ENCODE measurements at regions not wholly inside any gene's neighbourhood (a gene's known extent, or its start where the extent isn't known, plus 50 kb on each side); places are given as distances from the start of the nearest gene placed in this dataset.

DNA sequence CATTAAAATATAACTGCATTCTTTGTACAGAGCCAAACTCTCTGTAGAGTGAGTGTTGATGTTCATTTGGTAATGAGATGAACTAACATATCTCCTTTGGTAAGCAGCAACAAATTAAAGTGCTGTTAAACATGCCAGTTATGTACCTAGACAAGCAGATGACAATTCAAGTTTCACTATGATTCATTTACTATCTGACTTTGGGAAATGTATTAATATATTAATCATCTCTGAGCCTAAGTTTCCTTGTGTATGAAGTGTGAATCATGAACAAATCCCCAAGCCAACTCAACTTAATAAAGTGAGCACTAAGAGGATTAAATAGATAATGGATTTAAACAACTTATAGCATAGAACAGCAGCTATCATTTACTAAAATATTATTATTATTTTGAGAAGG is 1044.2 kb downstream of the GLUD2 start:
- no peak for DNase-seq
- CTCF ChIA-PET = no interaction called here
- Histone ChIP-seq H3K9ac (ENCODE audit: low read length) (no peak overlapping the region), H3K9me3 (ENCODE audit: control extremely low read depth in 1 of 3, control insufficient read depth in 2 of 3, insufficient read depth in 1 of 3, low read length in 2 of 3) (no peaks in the 10 kb centered on the region), H3K36me3 (replicated peaks in 1 of 2; ENCODE audit: control extremely low read depth in 1 of 2, control insufficient read depth in 1 of 2, extremely low read depth in 1 of 2, insufficient read depth in 2 of 2, low read length in 1 of 2) (no peaks in the 10 kb centered on the region), H3K27ac (ENCODE audit: low read length in 2 of 2) (no peak overlapping the region), H2AFZ (ENCODE audit: insufficient read depth, low read depth, low read length, poor library complexity, severe bottlenecking) (no peak overlapping the region), H3K79me2 (ENCODE audit: control insufficient read depth, insufficient read depth, low read length) (no peaks in the 10 kb centered on the region), H4K20me1 (ENCODE audit: control insufficient read depth, insufficient read depth, low read length, poor library complexity, severe bottlenecking) (no peaks in the 10 kb centered on the region), H3K27me3 (replicated peaks in 1 of 4; ENCODE audit: control extremely low read depth in 1 of 4, control insufficient read depth in 3 of 4, insufficient read depth in 4 of 4, low read length in 3 of 4) (no peaks in the 10 kb centered on the region), H3K4me3 (ENCODE audit: control extremely low read depth in 1 of 5, extremely low read depth in 1 of 5, insufficient read depth in 1 of 5, low read depth in 2 of 5, low read length in 4 of 5) (no peak overlapping the region), H3K4me2 (replicated peaks; ENCODE audit: low read depth, low read length, poor library complexity, severe bottlenecking) (no peak overlapping the region), H3K4me1 (ENCODE audit: control insufficient read depth in 2 of 2, insufficient read depth in 2 of 2, low read length in 2 of 2) (no peaks in the 10 kb centered on the region)
- intact Hi-C loops (cut with micrococcal nuclease) = no loop called here
- TF ChIP-seq, protein P1, sequence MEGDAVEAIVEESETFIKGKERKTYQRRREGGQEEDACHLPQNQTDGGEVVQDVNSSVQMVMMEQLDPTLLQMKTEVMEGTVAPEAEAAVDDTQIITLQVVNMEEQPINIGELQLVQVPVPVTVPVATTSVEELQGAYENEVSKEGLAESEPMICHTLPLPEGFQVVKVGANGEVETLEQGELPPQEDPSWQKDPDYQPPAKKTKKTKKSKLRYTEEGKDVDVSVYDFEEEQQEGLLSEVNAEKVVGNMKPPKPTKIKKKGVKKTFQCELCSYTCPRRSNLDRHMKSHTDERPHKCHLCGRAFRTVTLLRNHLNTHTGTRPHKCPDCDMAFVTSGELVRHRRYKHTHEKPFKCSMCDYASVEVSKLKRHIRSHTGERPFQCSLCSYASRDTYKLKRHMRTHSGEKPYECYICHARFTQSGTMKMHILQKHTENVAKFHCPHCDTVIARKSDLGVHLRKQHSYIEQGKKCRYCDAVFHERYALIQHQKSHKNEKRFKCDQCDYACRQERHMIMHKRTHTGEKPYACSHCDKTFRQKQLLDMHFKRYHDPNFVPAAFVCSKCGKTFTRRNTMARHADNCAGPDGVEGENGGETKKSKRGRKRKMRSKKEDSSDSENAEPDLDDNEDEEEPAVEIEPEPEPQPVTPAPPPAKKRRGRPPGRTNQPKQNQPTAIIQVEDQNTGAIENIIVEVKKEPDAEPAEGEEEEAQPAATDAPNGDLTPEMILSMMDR (IDR thresholded peaks at IDR 0.05) = no peak
- TF ChIP-seq EZH2 (IDR thresholded peaks at IDR 0.05; ENCODE audit: borderline replicate concordance, insufficient read depth, low read depth, low read length, poor library complexity, severe bottlenecking) = no peak
- ATAC-seq (ENCODE audit: low read depth) = no peak
- Mint-ChIP-seq H3K4me3 (no peak overlapping the region), H3K27me3 (no peaks in the 10 kb centered on the region), H3K4me1 (no peaks in the 10 kb centered on the region), H3K9me3 (ENCODE audit: insufficient read depth) (no peaks in the 10 kb centered on the region), H3K27ac (no peak overlapping the region)
- POLR2A ChIA-PET = no interaction called here

DNA sequence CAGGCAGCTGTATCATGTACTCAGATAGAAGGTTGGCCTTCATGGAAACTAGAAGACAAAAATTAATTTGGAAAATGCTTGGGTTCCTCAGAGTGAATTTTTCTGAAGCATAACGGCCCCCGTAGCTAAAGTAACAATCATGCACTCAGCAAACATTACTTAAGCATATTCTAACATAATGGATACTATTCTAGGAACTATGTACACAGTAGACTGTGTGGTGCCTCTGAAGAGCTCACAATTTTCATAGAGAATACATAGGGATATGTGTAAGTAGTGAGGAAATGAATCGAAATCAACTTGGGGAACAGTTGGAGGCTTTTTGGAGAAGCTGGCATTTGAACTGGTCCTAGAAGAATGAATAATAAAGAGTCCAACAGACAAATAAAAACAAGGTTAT is 1045.0 kb downstream of the GLUD2 start:
- Histone ChIP-seq H2AFZ (ENCODE audit: insufficient read depth, low read depth, low read length, poor library complexity, severe bottlenecking) (no peak overlapping the region), H3K79me2 (ENCODE audit: control insufficient read depth, insufficient read depth, low read length) (no peaks in the 10 kb centered on the region), H3K27me3 (replicated peaks in 1 of 4; ENCODE audit: control extremely low read depth in 1 of 4, control insufficient read depth in 3 of 4, insufficient read depth in 4 of 4, low read length in 3 of 4) (no peaks in the 10 kb centered on the region), H3K4me1 (ENCODE audit: control insufficient read depth in 2 of 2, insufficient read depth in 2 of 2, low read length in 2 of 2) (no peaks in the 10 kb centered on the region), H3K9ac (ENCODE audit: low read length) (no peak overlapping the region), H3K36me3 (replicated peaks in 1 of 2; ENCODE audit: control extremely low read depth in 1 of 2, control insufficient read depth in 1 of 2, extremely low read depth in 1 of 2, insufficient read depth in 2 of 2, low read length in 1 of 2) (no peaks in the 10 kb centered on the region), H3K9me3 (ENCODE audit: control extremely low read depth in 1 of 3, control insufficient read depth in 2 of 3, insufficient read depth in 1 of 3, low read length in 2 of 3) (no peaks in the 10 kb centered on the region), H3K4me2 (replicated peaks; ENCODE audit: low read depth, low read length, poor library complexity, severe bottlenecking) (no peak overlapping the region), H3K27ac (ENCODE audit: low read length in 2 of 2) (no peak overlapping the region), H3K4me3 (ENCODE audit: control extremely low read depth in 1 of 5, extremely low read depth in 1 of 5, insufficient read depth in 1 of 5, low read depth in 2 of 5, low read length in 4 of 5) (no peak overlapping the region), H4K20me1 (ENCODE audit: control insufficient read depth, insufficient read depth, low read length, poor library complexity, severe bottlenecking) (no peaks in the 10 kb centered on the region)
- intact Hi-C loops (cut with micrococcal nuclease) = no loop called here
- Mint-ChIP-seq H3K4me3 (no peak overlapping the region), H3K4me1 (no peaks in the 10 kb centered on the region), H3K27me3 (no peaks in the 10 kb centered on the region), H3K9me3 (ENCODE audit: insufficient read depth) (no peaks in the 10 kb centered on the region), H3K27ac (no peak overlapping the region)
- ATAC-seq (ENCODE audit: low read depth) (no peak), DNase-seq (no peak)
- CTCF ChIA-PET = no interaction called here
- TF ChIP-seq EZH2 (IDR thresholded peaks at IDR 0.05; ENCODE audit: borderline replicate concordance, insufficient read depth, low read depth, low read length, poor library complexity, severe bottlenecking) = no peak
- TF ChIP-seq, protein P1 (IDR thresholded peaks at IDR 0.05) = no peak
- WGBS (ENCODE audit: insufficient coverage) = no CpG with 5 or more reads among the region's 3 CpGs
- POLR2A ChIA-PET = no interaction called here

Measured in B cell (primary cell).